Stimulated activated naive CD8-positive, alpha-beta T cell treated with anti-CD3 and anti-CD28 coated beads, Interleukin-15, Interleukin-2, amounts not matched to agents 100 U/mL and 50 U/mL, for 24 hours (primary cell): ENCODE measurements at regions not wholly inside any gene's neighbourhood (a gene's known extent, or its start where the extent isn't known, plus 50 kb on each side); places are given as distances from the start of the nearest gene placed in this dataset.
"Not testable (repeated sequence)": the region's sequence is repeated elsewhere in the genome, so short reads cannot be mapped to it uniquely, and the experiment has no call there.

Experiments used
- ATAC-seq: fragments of 150-1000 bp; cut with Tn5 transposase; one replicate; pipeline ENCODE4 v1.10.0; 2021
- DNase-seq: peaks from one replicate; pipeline ENCODE4 v3.0.0; 2021

GRCh38 chr10:70990156-70990555 is 101.8 kb upstream of the PCBD1 start:
- DNase-seq, ATAC-seq: not testable (repeated sequence)

GRCh38 chr10:70990681-70991080 is 102.3 kb upstream of the PCBD1 start:
- DNase-seq (no peak), ATAC-seq (no peak)

GRCh38 chr10:70991140-70992124 is 103.1 kb upstream of the PCBD1 start:
- DNase-seq, result no peak
- ATAC-seq, result peak; percentile 32

DNA sequence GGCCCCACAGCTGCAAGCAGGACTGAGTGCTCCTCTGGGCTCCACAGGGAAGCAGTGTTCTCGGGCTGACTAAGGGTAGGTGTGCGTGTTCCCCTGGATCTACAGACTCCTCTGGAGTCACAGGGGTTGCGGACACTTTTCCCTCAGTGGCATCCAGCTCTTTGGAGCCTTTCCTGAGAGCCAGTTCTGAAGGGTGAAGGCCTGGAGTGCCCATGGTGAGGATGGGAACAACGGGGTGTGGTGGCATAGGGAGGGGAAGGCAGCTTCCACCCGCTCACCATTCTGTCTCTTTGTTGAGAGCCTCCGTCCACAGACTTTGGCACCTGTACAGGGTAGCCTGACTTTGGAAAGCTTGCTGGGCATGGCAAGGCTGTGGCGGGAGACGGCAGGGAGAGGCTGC is 104.1 kb upstream of the PCBD1 start:
- ATAC-seq, result no peak

GRCh38 chr10:70993051-70993450 is 104.7 kb upstream of the PCBD1 start:
- no peak for ATAC-seq
- no peak for DNase-seq

More for the DNA sequence above, 104.1 kb upstream of the PCBD1 start:
- no peak for DNase-seq

DNA sequence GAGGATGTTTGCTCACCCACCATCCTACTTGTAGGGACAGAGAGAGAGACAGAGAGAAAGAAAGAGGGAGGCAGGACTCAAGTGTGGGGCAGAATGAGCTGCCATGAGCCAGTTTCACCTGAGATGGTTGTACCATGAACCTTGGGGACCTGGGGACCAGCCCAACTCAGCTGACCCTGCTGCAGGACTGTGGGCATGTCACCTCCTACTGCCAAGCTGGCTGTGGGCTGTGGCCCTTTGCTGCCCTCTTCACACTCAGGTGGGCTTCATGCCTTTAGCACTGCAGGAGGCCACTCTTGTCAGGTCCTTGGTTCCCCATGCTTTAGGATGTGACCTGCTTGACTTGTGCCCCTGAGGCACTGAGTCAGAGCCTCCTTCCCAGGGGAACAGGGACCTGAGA is 108.2 kb upstream of the PCBD1 start:
- ATAC-seq (peak; percentile 14), DNase-seq (no peak)

DNA sequence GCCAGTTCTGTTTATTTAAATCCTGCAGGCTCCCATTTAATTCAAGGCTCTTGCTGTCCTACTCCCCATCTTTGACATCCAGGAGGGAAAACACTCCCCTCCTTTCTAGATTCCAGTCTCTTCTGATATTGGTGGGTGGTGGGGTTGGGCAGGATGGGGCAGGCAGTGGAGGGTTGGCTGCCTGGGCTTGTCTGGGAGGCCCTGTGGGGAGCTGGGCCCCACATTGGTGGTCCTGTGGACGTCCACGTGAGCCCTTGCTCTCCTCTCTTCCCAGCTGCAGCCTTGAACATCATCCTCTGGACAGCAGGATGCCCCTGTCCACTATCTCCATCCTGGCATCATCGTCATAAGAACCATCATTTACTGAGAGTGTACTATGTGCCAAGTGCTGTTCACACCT is 108.9 kb upstream of the PCBD1 start:
- DNase-seq, result no peak
- no peak for ATAC-seq

GRCh38 chr10:70998086-70998485 is 109.7 kb upstream of the PCBD1 start:
- no peak for DNase-seq
- ATAC-seq, result no peak

GRCh38 chr10:71001470-71001869 is 113.1 kb upstream of the PCBD1 start:
- no peak for DNase-seq
- ATAC-seq, result no peak

DNA sequence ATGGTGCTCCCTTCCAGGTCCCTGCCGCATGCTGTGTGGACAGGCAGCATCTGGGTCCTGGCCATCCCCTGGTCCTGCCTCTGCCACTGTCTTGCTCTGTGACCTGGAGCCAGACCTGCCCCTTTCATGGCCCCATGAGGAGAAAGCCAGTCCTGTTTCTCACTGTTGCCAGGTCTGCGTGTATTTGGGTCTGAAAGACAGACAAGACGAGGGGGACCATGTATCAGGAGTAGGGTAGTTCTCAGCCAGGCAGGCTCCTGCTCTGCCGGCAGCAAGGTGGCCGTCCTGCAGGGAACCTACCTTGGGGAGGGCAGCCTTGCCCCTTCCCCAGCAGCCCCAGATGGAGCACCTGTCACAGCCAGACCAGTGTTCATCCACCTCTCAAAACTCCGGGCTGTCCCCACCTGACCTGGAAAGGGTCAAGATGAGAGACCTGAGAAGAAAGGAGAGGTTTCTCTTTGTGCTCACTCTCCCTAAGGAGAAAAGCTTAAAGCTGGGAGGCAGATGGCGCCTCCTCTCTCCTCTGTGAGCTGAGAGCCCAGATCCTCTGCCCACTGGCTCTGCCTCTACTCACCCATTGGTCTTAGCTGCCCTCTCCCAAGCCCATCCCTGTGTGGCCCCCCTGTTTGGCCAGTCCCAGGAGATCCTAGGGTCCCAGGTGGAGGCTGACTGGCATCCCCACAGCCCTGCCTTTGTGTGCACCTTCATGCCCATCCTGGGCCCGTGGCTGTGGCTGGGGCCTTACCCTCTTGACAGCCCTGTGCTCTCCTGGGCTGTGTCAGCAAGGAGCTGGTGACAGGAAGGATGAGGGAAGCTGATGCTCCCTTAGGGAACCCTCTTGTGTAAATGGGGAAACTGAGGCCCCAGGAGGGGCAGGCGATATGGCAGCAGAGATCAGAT is 116.1 kb upstream of the PCBD1 start:
- ATAC-seq (no peak), DNase-seq (no peak)

GRCh38 chr10:71005337-71006305 is 117.3 kb upstream of the PCBD1 start:
- DNase-seq (no peak), ATAC-seq (no peak)

GRCh38 chr10:71006506-71006905 is 118.1 kb upstream of the PCBD1 start:
- ATAC-seq, result no peak
- DNase-seq, result no peak

GRCh38 chr10:71007516-71007915 is 119.2 kb upstream of the PCBD1 start:
- ATAC-seq (no peak), DNase-seq (no peak)

GRCh38 chr10:71008150-71008549 is 119.8 kb upstream of the PCBD1 start:
- ATAC-seq, result no peak

DNA sequence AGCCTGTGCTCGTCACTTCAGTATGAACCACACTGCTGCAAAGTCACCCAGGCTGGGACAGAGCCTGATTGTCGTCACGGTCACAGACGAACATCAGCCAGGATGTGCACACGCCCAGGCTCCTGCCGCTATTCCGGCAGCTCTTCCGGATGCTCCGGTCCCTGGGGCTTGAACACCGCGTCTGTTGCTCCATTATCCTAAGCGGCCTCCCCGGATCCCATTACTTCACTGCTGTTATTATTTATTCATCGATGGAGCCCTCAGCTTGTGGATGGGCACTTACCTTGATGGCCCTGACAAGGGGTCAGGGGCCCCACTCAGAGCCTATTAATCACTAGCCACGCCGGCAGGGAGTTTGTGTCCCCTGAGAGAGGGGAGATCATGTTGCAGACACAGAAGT is 120.8 kb upstream of the PCBD1 start:
- ATAC-seq (no peak), DNase-seq (no peak)

More at GRCh38 chr10:71008150-71008549, 119.8 kb upstream of the PCBD1 start:
- no peak for DNase-seq

DNA sequence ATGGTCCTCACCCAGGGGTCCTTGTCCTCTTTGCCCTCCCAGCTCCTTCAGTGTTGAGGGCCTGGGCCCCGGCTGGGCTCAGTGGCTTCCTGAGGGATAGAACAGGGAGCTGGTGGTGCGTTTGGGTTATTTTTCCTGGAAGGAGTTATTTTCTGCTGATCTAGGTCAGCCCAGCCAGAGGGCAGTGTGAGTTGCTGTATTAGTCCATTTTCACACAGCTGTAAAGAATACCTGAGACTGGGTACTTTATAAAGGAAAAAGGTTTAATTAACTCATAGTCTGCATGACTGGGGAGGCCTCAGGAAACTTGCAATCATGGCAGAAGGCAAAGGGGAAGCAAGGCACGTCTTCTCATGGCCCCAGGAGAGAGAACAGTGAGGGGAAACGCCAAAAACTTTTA is 122.4 kb upstream of the PCBD1 start:
- DNase-seq (no peak), ATAC-seq (no peak)

DNA sequence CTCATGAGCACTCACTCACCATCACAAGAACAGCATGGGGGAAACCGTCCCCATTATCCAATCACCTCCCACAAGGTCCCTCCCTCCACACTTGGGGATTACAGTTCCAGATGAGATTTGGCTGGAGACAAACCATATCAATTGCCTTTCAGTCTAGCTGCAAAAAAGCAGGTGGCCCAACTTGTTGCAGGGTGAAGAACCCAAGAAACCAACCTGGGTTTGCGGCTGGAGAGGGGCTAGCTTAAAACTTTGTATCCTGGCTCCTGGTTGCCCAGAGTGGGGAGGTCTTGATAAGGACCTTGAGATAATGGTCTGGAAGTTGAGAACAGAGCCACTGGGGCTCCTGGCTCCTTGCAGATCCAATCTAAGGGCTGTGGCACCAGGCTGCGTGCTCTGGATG is 122.8 kb upstream of the PCBD1 start:
- ATAC-seq (no peak), DNase-seq (no peak)

GRCh38 chr10:71014021-71014805 is 125.8 kb upstream of the PCBD1 start:
- ATAC-seq (no peak), DNase-seq (no peak)

DNA sequence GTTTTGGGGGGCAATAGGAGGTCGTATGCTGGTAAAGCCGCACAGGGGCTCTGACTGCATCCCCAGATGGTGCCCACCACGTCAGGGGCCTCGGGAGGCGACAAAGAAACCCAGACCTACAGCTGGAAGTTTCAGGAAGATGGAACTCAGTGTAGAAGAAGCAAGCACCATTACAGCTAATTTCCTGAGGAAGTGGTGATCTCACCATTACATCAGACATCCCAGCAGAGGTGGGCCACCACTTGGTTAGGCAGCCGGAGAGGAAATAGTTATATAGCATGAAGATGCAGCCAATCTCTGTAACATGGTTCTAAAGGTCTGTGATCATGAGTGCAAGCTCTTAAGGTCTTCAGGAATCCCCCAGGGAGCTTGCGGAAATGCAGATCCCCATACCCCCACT is 127.3 kb upstream of the PCBD1 start:
- peak; percentile 28 for ATAC-seq
- no peak for DNase-seq

GRCh38 chr10:71020061-71020460 is 131.7 kb upstream of the PCBD1 start:
- DNase-seq, ATAC-seq: not testable (repeated sequence)

GRCh38 chr10:71021402-71021801 is 133.0 kb upstream of the PCBD1 start:
- no peak for DNase-seq
- ATAC-seq, result no peak
